Peyer's patch (tissue), 4 donors: ENCODE measurements at regions not wholly inside any gene's neighbourhood (a gene's known extent, or its start where the extent isn't known, plus 50 kb on each side); places are given as distances from the start of the nearest gene placed in this dataset.

Experiments used
- CTCF ChIP-seq, 6 experiments: fragments of 450-650 bp in 4 of 6; fragments of 200-600 bp in 2 of 6; sonication (generic) in 1 of 6; IDR thresholded peaks; one replicate each; pipeline ENCODE4 v1.5.1; 2017 to 2019; ENCODE audit warnings: antibody characterized with exemption in 6 of 6, mild to moderate bottlenecking in 3 of 6, moderate library complexity in 1 of 6
- POLR2A ChIP-seq, 2 donors: fragments of 450-650 bp; IDR thresholded peaks; one replicate each; pipeline ENCODE4 v1.5.1; 2017; ENCODE audit warnings: antibody characterized with exemption in 2 of 2, mild to moderate bottlenecking in 2 of 2, moderate library complexity in 2 of 2

- TF ChIP-seq POLR2A (IDR thresholded peaks at IDR 0.05) (no peak), CTCF (IDR thresholded peaks at IDR 0.05) (no peak)
Observed at GRCh38 chr3:18062657-18063025, 320.2 kb upstream of the TBC1D5 start.
